HL-60 (cell line): ENCODE measurements at regions not wholly inside any gene's neighbourhood (a gene's known extent, or its start where the extent isn't known, plus 50 kb on each side); places are given as distances from the start of the nearest gene placed in this dataset.

Experiments
- GABPA ChIP-seq: IDR thresholded peaks from 2 replicates; pipeline ENCODE4 v1.6.1; 2012; ENCODE audit warnings: low read depth
- POLR2AphosphoS5 ChIP-seq: IDR thresholded peaks from 2 replicates; pipeline ENCODE4 v1.6.1; 2012; ENCODE audit warnings: low read depth
- REST ChIP-seq: IDR thresholded peaks from 2 replicates; pipeline ENCODE4 v1.6.1; 2012; ENCODE audit warnings: low read depth; ENCODE audit not compliant: insufficient replicate concordance
- SPI1 ChIP-seq: IDR thresholded peaks from 2 replicates; pipeline ENCODE4 v1.6.1; 2012; ENCODE audit warnings: low read depth, mild to moderate bottlenecking, borderline replicate concordance
- TF ChIP-seq, protein P1 (sequence below): IDR thresholded peaks from one replicate; pipeline ENCODE4 v1.5.1; 2011; ENCODE audit warnings: low read length, control low read depth, inconsistent platforms; ENCODE audit not compliant: insufficient read depth

GRCh38 chr9:38274800-38275199, 117.7 kb upstream of the ALDH1B1 start:
- TF ChIP-seq, protein P1, sequence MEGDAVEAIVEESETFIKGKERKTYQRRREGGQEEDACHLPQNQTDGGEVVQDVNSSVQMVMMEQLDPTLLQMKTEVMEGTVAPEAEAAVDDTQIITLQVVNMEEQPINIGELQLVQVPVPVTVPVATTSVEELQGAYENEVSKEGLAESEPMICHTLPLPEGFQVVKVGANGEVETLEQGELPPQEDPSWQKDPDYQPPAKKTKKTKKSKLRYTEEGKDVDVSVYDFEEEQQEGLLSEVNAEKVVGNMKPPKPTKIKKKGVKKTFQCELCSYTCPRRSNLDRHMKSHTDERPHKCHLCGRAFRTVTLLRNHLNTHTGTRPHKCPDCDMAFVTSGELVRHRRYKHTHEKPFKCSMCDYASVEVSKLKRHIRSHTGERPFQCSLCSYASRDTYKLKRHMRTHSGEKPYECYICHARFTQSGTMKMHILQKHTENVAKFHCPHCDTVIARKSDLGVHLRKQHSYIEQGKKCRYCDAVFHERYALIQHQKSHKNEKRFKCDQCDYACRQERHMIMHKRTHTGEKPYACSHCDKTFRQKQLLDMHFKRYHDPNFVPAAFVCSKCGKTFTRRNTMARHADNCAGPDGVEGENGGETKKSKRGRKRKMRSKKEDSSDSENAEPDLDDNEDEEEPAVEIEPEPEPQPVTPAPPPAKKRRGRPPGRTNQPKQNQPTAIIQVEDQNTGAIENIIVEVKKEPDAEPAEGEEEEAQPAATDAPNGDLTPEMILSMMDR: no peak
- no peak for TF ChIP-seq POLR2AphosphoS5
- TF ChIP-seq REST: no peak
- TF ChIP-seq SPI1: no peak
- TF ChIP-seq GABPA: no peak
